HepG2 (cell line): ENCODE measurements at regions not wholly inside any gene's neighbourhood (a gene's known extent, or its start where the extent isn't known, plus 50 kb on each side); places are given as distances from the start of the nearest gene placed in this dataset.

Experiments
- ASH2L ChIP-seq: fragments of 300-600, 200-600 bp; sonication (generic); IDR thresholded peaks from 2 replicates; pipeline ENCODE4 v1.7.0; 2017; ENCODE audit warnings: low read depth, mild to moderate bottlenecking, moderate library complexity, mixed read lengths, low read length; ENCODE audit not compliant: insufficient read length
- ATF6 ChIP-seq: sonication (generic); formaldehyde crosslinking; conservative IDR thresholded peaks from 2 replicates; pipeline ENCODE4 v1.4.0; 2020; ENCODE audit warnings: missing genetic modification reagents
- BCL6 ChIP-seq: IDR thresholded peaks from 2 replicates; pipeline ENCODE4 v1.6.1; 2016; ENCODE audit warnings: missing genetic modification reagents, missing compliant biosample characterization
- CHD4 ChIP-seq: fragments of 200-600 bp; sonication (generic); IDR thresholded peaks from 2 replicates; pipeline ENCODE4 v1.7.0; 2017; ENCODE audit warnings: mild to moderate bottlenecking, low read length, borderline replicate concordance
- FOXK2 ChIP-seq: fragments of 450-650 bp; IDR thresholded peaks from 2 replicates; pipeline ENCODE4 v1.6.1; 2016
- HCFC1 ChIP-seq: fragments of 150-350 bp; IDR thresholded peaks from 2 replicates; pipeline ENCODE4 v1.6.1; 2014; ENCODE audit warnings: low read depth, low read length
- HMG20B ChIP-seq: conservative IDR thresholded peaks from 2 replicates; pipeline ENCODE4 v1.6.1; 2016; ENCODE audit warnings: missing genetic modification reagents, missing compliant biosample characterization
- KAT8 ChIP-seq: IDR thresholded peaks from 2 replicates; pipeline ENCODE4 v1.6.1; 2016; ENCODE audit warnings: missing genetic modification reagents, missing compliant biosample characterization
- KLF11 ChIP-seq: IDR thresholded peaks from 2 replicates; pipeline ENCODE4 v1.6.1; 2016; ENCODE audit warnings: missing compliant biosample characterization
- PTBP1 ChIP-seq: fragments of 200-400 bp; formaldehyde crosslinking; IDR thresholded peaks from 2 replicates; pipeline ENCODE4 v1.6.1; 2018; ENCODE audit warnings: low read length, low read depth; ENCODE audit not compliant: poor library complexity, severe bottlenecking
- SIX4 ChIP-seq: sonication (generic); formaldehyde crosslinking; IDR thresholded peaks from 2 replicates; pipeline ENCODE4 v1.4.0; 2020; ENCODE audit warnings: missing genetic modification reagents
- SOX6 ChIP-seq, 2 experiments: fragments of 450-650 bp in 1 of 2; sonication (generic) in 1 of 2; formaldehyde crosslinking in 1 of 2; IDR thresholded peaks; 2 replicates each; pipeline versions ENCODE4 v1.4.0 to v1.6.1; 2017 to 2020; ENCODE audit warnings: antibody characterized with exemption in 1 of 2, mild to moderate bottlenecking in 1 of 2, missing genetic modification reagents in 1 of 2
- ZIK1 ChIP-seq: sonication (generic); formaldehyde crosslinking; IDR thresholded peaks from 2 replicates; pipeline ENCODE4 v1.5.0; 2020; ENCODE audit warnings: mild to moderate bottlenecking, low read depth, missing genetic modification reagents, borderline replicate concordance
- ZNF772 ChIP-seq: sonication (generic); formaldehyde crosslinking; IDR thresholded peaks from 2 replicates; pipeline ENCODE4 v1.5.0; 2020; ENCODE audit warnings: mild to moderate bottlenecking, missing genetic modification reagents
- TF ChIP-seq, protein P1 (sequence below): IDR thresholded peaks from 2 replicates; pipeline ENCODE4 v1.6.1; 2012; ENCODE audit warnings: low read depth, low read length, improper control_type of control experiment
- TF ChIP-seq, protein P2 (sequence below): sonication (generic); formaldehyde crosslinking; IDR thresholded peaks from 2 replicates; pipeline ENCODE4 v1.5.0; 2020; ENCODE audit warnings: mild to moderate bottlenecking, missing genetic modification reagents, borderline replicate concordance

DNA sequence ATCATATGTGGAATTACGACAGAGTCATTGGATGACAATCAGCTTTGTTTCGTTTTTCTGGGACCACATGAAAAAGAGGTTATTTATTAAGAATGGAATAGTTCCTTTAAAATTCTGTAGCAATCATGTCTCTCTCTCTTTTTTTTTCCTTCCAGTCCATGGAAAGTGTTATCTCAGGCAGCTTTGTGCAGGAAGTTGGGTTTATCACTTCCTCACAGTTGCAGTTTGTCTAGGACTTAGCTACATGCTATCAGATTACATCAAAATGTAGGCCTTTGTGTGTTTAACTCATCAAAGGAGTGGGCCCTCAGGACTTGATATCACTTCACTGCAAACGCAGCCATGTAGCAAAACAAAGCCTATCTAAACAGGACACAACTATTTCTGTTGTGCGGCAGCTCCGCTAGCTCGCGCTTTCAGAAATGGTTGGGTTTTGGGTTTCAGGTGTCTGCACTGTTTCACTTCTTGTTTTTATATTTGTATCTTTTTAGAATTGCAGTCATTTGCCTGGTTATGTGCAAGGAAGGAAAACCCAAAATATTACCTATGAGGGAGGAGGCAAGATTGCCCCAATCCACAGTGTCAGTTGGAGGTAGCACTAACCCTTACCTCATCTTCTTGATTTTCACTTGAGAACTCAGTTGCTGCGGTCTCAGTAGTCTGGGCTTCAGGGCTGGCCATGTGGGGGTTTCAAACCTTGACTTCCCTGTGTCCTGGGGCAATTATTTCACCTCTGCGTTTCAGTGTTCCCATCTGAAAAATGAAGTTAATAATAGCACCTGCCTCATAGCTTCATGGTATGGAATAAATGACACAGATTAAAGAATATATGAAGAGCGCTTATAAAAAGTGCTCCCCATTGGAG, 66.7 kb downstream of the HHEX start (continued):
- TF ChIP-seq ATF6, result no peak
- peak; percentile 94 for TF ChIP-seq SIX4 (CRISPR knock-in tag)
- TF ChIP-seq CHD4, result 0 out of 2 replicates have a peak, but pooled peaks have one; percentile 35
- TF ChIP-seq PTBP1, result no peak
- no peak for TF ChIP-seq KLF11 (CRISPR knock-in tag)
- no peak for TF ChIP-seq HCFC1
- TF ChIP-seq, protein P1, sequence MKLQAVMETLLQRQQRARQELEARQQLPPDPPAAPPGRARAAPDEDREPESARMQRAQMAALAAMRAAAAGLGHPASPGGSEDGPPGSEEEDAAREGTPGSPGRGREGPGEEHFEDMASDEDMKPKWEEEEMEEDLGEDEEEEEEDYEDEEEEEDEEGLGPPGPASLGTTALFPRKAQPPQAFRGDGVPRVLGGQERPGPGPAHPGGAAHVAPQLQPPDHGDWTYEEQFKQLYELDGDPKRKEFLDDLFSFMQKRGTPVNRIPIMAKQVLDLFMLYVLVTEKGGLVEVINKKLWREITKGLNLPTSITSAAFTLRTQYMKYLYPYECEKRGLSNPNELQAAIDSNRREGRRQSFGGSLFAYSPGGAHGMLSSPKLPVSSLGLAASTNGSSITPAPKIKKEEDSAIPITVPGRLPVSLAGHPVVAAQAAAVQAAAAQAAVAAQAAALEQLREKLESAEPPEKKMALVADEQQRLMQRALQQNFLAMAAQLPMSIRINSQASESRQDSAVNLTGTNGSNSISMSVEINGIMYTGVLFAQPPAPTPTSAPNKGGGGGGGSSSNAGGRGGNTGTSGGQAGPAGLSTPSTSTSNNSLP, result peak; percentile 77
- no peak for TF ChIP-seq FOXK2
- TF ChIP-seq, protein P2, sequence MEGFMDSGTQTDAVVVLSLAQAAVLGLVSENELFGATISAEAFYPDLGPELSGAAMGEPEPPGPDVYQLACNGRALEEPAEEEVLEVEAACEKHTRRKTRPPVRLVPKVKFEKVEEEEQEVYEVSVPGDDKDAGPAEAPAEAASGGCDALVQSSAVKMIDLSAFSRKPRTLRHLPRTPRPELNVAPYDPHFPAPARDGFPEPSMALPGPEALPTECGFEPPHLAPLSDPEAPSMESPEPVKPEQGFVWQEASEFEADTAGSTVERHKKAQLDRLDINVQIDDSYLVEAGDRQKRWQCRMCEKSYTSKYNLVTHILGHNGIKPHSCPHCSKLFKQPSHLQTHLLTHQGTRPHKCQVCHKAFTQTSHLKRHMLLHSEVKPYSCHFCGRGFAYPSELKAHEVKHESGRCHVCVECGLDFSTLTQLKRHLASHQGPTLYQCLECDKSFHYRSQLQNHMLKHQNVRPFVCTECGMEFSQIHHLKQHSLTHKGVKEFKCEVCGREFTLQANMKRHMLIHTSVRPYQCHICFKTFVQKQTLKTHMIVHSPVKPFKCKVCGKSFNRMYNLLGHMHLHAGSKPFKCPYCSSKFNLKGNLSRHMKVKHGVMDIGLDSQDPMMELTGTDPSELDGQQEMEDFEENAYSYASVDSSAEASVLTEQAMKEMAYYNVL (CRISPR knock-in tag), result peak; percentile 71; the same call in 1 of the 2 replicates
- TF ChIP-seq SOX6 (IDR thresholded peaks at IDR 0.05), result no peak
- TF ChIP-seq SOX6 (CRISPR knock-in tag; IDR thresholded peaks at IDR 0.05), result peak; percentile 90
- 0 out of 2 replicates have a peak, but pooled peaks have one; percentile 23 for TF ChIP-seq ZNF772
- no peak for TF ChIP-seq ZIK1 (CRISPR knock-in tag)
- peak; percentile 6 for TF ChIP-seq ASH2L
- peak; percentile 87 for TF ChIP-seq BCL6 (CRISPR knock-in tag)
- TF ChIP-seq HMG20B, result peak; percentile 94
- TF ChIP-seq KAT8 (CRISPR knock-in tag), result peak; percentile 22; the same call in 1 of the 2 replicates
